Epithelial cell of esophagus (primary cell): ENCODE measurements at regions not wholly inside any gene's neighbourhood (a gene's known extent, or its start where the extent isn't known, plus 50 kb on each side); places are given as distances from the start of the nearest gene placed in this dataset.

Experiments
- DNase-seq: peaks from one replicate; pipeline ENCODE4 v3.0.0; 2010; ENCODE audit warnings: low read depth
- H3K4me3 ChIP-seq: 2 replicates; pipeline ENCODE4 v1.5.1; 2011; ENCODE audit warnings: mild to moderate bottlenecking, low read length, control low read depth
- TF ChIP-seq, protein P1 (sequence below): IDR thresholded peaks from 2 replicates; pipeline ENCODE4 v1.5.1; 2011; ENCODE audit warnings: low read depth, mild to moderate bottlenecking, low read length, control low read depth, inconsistent platforms; ENCODE audit not compliant: insufficient read depth; ENCODE audit errors: missing control alignments

DNA sequence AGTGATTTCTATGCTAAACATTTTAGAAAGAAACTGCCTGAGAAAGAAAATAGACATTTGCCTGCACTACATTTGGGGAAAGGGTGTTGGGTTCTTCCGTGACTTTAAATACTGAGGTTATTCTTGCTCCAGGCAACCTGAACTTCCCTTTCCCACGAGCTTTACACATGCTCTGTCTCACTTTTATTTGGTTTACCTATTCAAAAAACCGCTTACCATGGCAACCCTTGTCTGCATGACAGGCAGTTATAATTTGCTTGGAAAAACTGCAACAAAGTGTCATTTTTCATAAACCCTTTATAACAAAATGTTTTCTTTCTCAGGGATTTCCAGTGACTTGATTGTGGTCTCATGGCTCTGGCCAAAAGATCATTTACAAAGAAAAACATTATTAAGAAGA lies 416.3 kb upstream of the MEIS2 start:
- TF ChIP-seq, protein P1, sequence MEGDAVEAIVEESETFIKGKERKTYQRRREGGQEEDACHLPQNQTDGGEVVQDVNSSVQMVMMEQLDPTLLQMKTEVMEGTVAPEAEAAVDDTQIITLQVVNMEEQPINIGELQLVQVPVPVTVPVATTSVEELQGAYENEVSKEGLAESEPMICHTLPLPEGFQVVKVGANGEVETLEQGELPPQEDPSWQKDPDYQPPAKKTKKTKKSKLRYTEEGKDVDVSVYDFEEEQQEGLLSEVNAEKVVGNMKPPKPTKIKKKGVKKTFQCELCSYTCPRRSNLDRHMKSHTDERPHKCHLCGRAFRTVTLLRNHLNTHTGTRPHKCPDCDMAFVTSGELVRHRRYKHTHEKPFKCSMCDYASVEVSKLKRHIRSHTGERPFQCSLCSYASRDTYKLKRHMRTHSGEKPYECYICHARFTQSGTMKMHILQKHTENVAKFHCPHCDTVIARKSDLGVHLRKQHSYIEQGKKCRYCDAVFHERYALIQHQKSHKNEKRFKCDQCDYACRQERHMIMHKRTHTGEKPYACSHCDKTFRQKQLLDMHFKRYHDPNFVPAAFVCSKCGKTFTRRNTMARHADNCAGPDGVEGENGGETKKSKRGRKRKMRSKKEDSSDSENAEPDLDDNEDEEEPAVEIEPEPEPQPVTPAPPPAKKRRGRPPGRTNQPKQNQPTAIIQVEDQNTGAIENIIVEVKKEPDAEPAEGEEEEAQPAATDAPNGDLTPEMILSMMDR, result no peak
- DNase-seq, result no peak
- no peak overlapping the region for H3K4me3 ChIP-seq

DNA sequence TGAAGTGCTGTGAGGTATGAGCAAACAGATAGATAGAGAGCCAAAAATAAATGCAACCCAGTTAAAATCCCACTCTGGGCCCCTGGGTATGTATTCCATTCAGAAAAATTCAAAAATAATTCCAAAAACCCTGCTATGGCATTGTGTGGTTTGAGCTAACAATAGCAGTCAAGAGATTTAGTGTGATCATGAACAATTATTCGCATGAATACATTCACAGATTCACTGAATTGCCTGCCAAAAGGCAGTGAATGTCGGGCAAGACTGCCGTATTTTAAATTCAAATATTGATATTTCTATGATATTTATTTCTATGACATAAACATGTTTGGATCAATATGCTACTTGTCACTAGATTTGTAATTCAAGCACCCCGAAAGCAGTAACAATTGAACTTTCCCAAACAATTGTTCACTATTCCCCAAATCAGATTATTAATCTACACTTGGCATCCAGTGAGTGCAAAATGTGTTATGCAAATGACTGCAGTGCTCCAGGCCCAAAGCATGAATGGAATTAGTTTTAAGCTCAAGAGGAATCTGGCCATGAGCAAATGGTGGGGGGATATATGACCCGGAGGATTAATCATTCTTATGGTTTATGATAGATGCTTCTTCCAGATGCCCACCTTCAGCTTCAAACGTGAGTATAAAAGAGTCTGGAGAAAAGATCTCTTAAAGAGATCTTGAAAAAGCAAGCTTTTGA lies 417.0 kb upstream of the MEIS2 start:
- TF ChIP-seq, protein P1, result no peak
- no peak for DNase-seq
- H3K4me3 ChIP-seq, result no peak overlapping the region

DNA sequence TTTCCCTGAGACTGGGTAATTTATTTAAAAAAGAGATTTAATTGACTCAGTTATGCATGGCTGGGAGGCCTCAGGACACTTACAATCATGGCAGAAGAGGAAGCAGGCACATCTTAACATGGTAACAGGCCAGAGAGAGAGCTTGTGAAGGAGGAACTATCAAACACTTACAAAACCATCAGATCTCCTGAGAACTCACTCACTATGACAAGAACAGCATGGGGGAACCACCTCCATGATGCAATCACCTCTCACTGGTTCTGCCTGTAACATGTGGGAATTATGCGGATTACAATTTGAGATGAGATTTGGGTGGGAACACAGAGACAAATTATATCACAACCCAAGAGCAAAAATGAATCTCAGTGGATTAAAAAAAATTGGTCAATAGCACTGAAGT lies 416.0 kb upstream of the TMCO5A start:
- no peak overlapping the region for H3K4me3 ChIP-seq
- TF ChIP-seq, protein P1, result no peak
- DNase-seq, result no peak

DNA sequence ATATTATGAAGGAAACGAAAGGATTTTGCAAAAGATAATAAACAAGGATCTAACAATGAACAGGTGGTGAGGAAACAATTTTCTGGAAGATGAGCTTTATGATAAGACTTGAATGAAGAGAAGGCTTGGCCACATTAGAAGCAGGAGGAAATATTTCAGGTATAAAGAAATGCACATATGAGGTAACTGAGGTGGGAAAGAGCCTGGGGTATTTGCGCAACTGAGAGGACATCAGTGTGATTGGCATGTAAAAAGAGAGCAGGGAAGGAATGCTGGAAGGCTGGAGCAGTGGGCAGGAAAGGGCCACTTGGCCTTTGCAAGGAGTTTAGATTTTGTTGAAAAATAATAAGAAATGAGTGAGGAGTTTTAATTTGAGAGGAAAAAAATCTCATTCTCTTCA lies 414.4 kb upstream of the TMCO5A start:
- no peak overlapping the region for H3K4me3 ChIP-seq
- no peak for DNase-seq
- TF ChIP-seq, protein P1, result no peak

DNA sequence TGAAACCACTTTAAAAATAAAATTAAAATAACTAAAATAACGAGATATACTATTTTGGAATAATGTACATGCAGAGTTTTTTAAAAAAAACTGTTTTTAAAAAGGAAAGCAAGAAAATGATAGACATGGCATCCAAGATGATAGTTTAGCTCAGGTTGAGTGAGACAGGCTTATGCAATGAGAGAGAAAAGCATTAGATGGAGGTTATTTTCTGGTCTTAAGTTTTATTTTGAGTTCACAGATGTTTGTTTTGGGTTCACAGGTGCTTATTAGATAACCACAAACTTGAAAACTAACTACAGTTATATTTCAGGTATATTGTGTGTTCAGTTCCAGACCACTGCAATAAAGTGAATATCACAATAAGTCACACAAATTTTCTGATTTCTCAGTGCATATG lies 413.6 kb upstream of the TMCO5A start:
- no peak for DNase-seq
- H3K4me3 ChIP-seq, result no peak overlapping the region
- TF ChIP-seq, protein P1, result no peak

DNA sequence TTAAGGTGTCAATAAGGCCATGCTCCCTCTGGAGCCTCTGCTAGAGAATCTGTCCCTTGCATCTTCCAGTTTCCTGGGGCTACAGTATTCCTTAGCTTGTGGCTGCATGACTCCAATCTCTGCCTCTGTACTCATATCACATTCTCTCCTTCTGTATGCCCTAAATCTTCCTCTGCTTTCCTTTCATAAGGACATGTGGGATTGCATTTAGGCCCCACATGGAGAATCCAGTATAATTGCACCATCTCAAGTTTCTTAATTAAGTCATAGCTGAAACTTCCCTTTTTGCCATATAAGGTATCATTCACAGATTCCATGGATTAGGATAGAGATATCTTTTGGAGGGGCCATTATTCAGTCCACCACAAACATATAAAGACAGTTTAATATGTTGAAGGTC lies 409.8 kb upstream of the TMCO5A start:
- H3K4me3 ChIP-seq, result no peak overlapping the region
- TF ChIP-seq, protein P1, result no peak

DNA sequence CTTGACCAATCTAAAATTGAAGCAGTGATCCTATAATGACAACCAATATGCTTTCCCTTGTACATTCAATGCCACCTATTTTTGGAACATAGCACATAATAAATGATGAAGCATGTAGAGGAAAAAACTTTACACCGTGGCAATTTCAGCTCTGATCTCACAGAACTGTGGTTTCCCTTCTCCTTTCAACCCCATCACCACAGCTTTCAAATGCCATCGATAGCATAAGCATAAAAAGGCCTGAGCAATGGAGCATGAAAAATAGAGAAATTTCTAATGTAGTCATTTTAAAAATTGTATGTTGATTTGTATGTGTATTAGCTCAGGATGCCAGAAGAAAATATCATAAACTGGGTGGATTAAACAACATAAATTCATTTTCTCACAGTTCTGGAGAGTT lies 406.0 kb upstream of the TMCO5A start:
- H3K4me3 ChIP-seq, result no peak overlapping the region
- DNase-seq, result no peak
- TF ChIP-seq, protein P1, result no peak

More for the DNA sequence above, 409.8 kb upstream of the TMCO5A start:
- no peak for DNase-seq
